Lower leg skin (tissue), 3 donors: ENCODE measurements at regions not wholly inside any gene's neighbourhood (a gene's known extent, or its start where the extent isn't known, plus 50 kb on each side); places are given as distances from the start of the nearest gene placed in this dataset.

Experiments used
- POLR2A ChIP-seq, 2 donors: fragments of 450-650 bp; IDR thresholded peaks; one replicate each; pipeline ENCODE4 v1.6.1; 2016 to 2017; ENCODE audit warnings: antibody characterized with exemption in 2 of 2, mild to moderate bottlenecking in 1 of 2, moderate library complexity in 1 of 2
- TF ChIP-seq, protein P1 (sequence below), 3 donors: fragments of 450-650 bp; IDR thresholded peaks; one replicate each; pipeline ENCODE4 v1.5.1; 2016; ENCODE audit warnings: antibody characterized with exemption in 3 of 3, mild to moderate bottlenecking in 3 of 3, moderate library complexity in 2 of 3

GRCh38 chr11:115005663-115006062, 327.3 kb downstream of the NXPE2 start:
- TF ChIP-seq POLR2A (IDR thresholded peaks at IDR 0.05): no peak
- TF ChIP-seq, protein P1, sequence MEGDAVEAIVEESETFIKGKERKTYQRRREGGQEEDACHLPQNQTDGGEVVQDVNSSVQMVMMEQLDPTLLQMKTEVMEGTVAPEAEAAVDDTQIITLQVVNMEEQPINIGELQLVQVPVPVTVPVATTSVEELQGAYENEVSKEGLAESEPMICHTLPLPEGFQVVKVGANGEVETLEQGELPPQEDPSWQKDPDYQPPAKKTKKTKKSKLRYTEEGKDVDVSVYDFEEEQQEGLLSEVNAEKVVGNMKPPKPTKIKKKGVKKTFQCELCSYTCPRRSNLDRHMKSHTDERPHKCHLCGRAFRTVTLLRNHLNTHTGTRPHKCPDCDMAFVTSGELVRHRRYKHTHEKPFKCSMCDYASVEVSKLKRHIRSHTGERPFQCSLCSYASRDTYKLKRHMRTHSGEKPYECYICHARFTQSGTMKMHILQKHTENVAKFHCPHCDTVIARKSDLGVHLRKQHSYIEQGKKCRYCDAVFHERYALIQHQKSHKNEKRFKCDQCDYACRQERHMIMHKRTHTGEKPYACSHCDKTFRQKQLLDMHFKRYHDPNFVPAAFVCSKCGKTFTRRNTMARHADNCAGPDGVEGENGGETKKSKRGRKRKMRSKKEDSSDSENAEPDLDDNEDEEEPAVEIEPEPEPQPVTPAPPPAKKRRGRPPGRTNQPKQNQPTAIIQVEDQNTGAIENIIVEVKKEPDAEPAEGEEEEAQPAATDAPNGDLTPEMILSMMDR (IDR thresholded peaks at IDR 0.05): no peak
